ENCODE measurements at regions not wholly inside any gene's neighbourhood (a gene's known extent, or its start where the extent isn't known, plus 50 kb on each side); places are given as distances from the start of the nearest gene placed in this dataset.

DNA sequence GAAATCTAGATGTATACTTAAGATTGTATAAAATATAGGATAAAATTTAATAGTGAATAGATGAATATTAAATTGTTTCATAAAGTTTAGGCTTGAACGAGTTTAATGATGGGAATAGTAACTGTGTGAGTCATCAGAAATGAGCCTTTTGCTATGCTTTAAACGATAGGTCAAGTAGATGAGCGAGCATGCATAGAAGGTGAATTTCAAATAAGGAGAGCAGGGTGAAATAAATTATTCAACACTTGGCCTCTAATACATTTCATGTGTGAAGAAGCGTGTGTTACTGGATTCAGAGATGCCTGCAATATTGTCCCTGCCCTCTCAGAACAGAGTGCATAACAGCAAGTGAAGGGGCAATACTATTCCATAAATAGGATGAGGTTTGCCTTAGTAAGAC lies 74.4 kb upstream of the EYA4 start:
- no peak overlapping the region for H2AFZ ChIP-seq (ENCODE audit: low read length)
- H4K5ac ChIP-seq (ENCODE audit: insufficient read length, low read depth, low read length): no peak overlapping the region
- no peak overlapping the region for H3K56ac ChIP-seq (ENCODE audit: insufficient read length, low read depth, low read length)
- H3K4ac ChIP-seq (ENCODE audit: low read depth, low read length): no peak overlapping the region
- H3K27me3 ChIP-seq (ENCODE audit: insufficient read depth, low read length): no peaks in the 10 kb centered on the region
- TF ChIP-seq, protein P1, sequence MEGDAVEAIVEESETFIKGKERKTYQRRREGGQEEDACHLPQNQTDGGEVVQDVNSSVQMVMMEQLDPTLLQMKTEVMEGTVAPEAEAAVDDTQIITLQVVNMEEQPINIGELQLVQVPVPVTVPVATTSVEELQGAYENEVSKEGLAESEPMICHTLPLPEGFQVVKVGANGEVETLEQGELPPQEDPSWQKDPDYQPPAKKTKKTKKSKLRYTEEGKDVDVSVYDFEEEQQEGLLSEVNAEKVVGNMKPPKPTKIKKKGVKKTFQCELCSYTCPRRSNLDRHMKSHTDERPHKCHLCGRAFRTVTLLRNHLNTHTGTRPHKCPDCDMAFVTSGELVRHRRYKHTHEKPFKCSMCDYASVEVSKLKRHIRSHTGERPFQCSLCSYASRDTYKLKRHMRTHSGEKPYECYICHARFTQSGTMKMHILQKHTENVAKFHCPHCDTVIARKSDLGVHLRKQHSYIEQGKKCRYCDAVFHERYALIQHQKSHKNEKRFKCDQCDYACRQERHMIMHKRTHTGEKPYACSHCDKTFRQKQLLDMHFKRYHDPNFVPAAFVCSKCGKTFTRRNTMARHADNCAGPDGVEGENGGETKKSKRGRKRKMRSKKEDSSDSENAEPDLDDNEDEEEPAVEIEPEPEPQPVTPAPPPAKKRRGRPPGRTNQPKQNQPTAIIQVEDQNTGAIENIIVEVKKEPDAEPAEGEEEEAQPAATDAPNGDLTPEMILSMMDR (conservative IDR thresholded peaks at IDR 0.05): no peak
- H3T11ph ChIP-seq (ENCODE audit: low read length): no peak overlapping the region
- H3K27ac Mint-ChIP-seq: no peak overlapping the region
- no peaks in the 10 kb centered on the region for H3K23me2 ChIP-seq (ENCODE audit: insufficient read length, low read depth, low read length, poor library complexity, severe bottlenecking)
- WGBS (ENCODE audit: extremely low coverage, insufficient read length, low lambda C conversion rate): 100% methylated on average over 1 of the region's 4 CpGs
- H3K23ac ChIP-seq (ENCODE audit: insufficient read length, low read depth, low read length): no peak overlapping the region
- no peak overlapping the region for H3K14ac ChIP-seq (ENCODE audit: insufficient read depth, low read length)
- H3K9me3 ChIP-seq (ENCODE audit: control insufficient read depth, low read depth, low read length): no peaks in the 10 kb centered on the region
- H3K4me2 ChIP-seq (ENCODE audit: insufficient read depth, insufficient read length, low read length): no peak overlapping the region
- H4K8ac ChIP-seq (replicated peaks; ENCODE audit: insufficient read length, low read depth, low read length): no peak overlapping the region
- H4K20me1 ChIP-seq (ENCODE audit: control insufficient read depth, insufficient read depth, insufficient read length): no peaks in the 10 kb centered on the region
- H2AK5ac ChIP-seq (ENCODE audit: insufficient read length, low read length): no peak overlapping the region
- H2BK5ac ChIP-seq (ENCODE audit: insufficient read length, low read length): no peak overlapping the region
- H3K9me3 Mint-ChIP-seq: 0 out of 5 replicates have a peak, but pooled peaks cover 0 to under 1% of the 10 kb centered on the region in 2 experiments
- H2BK15ac ChIP-seq (ENCODE audit: low read depth, low read length): no peak overlapping the region
- H3K27ac ChIP-seq (ENCODE audit: insufficient read length, low read depth, low read length): no peak overlapping the region
- no peak overlapping the region for H2BK120ac ChIP-seq (ENCODE audit: low read depth, low read length, poor library complexity, severe bottlenecking)
- H3K9ac ChIP-seq (ENCODE audit: extremely low read depth, insufficient read length, low read length): no peak overlapping the region
- H3K4me1 ChIP-seq (ENCODE audit: insufficient read depth, low read length): peaks cover 2% of the 10 kb centered on the region; the same call in 1 of the 2 replicates
- no peak overlapping the region for H3K4me3 Mint-ChIP-seq
- no peak overlapping the region for H4K91ac ChIP-seq (ENCODE audit: insufficient read length, low read depth, low read length)
- H2BK20ac ChIP-seq (ENCODE audit: low read depth, low read length, poor library complexity, severe bottlenecking): no peak overlapping the region
- no peaks in the 10 kb centered on the region; a peak in 1 of 7 replicates for H3K36me3 Mint-ChIP-seq (ENCODE audit: insufficient read depth in 1 of 3, low read depth in 3 of 3)
- no peak overlapping the region for H2BK12ac ChIP-seq (ENCODE audit: insufficient read length, low read depth, low read length)
- peaks cover 15 to 17% of the 10 kb centered on the region in 2 experiments for H3K4me1 Mint-ChIP-seq
- no peak for DNase-seq
- no peaks in the 10 kb centered on the region for H3K79me2 ChIP-seq (ENCODE audit: insufficient read depth, low read length)
- H3K27me3 Mint-ChIP-seq (ENCODE audit: low read depth): no peaks in the 10 kb centered on the region
- no peaks in the 10 kb centered on the region for H3K79me1 ChIP-seq (ENCODE audit: insufficient read depth, low read depth, low read length, poor library complexity, severe bottlenecking)
- no peak overlapping the region for H3K18ac ChIP-seq (ENCODE audit: insufficient read length, low read depth, low read length)
